ENCODE measurements at regions not wholly inside any gene's neighbourhood (a gene's known extent, or its start where the extent isn't known, plus 50 kb on each side); places are given as distances from the start of the nearest gene placed in this dataset.

DNA sequence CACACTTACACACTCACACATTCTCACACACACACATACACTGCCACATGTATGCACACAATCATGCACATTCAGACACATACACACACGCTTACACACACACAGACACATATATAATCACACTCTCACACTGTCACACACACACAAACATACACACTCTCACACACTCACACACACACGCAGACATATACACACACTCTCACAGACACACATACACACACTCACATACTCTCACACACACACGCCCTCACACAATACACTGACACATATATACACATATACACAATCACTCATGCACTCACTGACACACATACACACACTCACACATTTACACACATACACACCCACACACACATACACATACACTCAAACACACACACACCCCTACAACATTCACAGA, 435.3 kb upstream of the FRG1 start:
- TF ChIP-seq GATA3 (IDR thresholded peaks at IDR 0.05; ENCODE audit: low read depth, low read length) (no peak), GATA2 (IDR thresholded peaks at IDR 0.05; ENCODE audit: low read depth, low read length) (no peak)

Data from SH-SY5Y (cell line).